GM19452 (cell line): ENCODE measurements at regions not wholly inside any gene's neighbourhood (a gene's known extent, or its start where the extent isn't known, plus 50 kb on each side); places are given as distances from the start of the nearest gene placed in this dataset.

Experiments used
- ATAC-seq: cut with Tn5 transposase; IDR thresholded peaks from one replicate; pipeline ENCODE4 v1.9.1; 2021; ENCODE audit not compliant: unreplicated experiment

- no peak for ATAC-seq
Observed at GRCh38 chr6:43951756-43952675, 175.2 kb downstream of the MRPL14 start.

- ATAC-seq, result no peak
Observed at GRCh38 chr6:43951063-43951755, 176.0 kb downstream of the MRPL14 start.

GRCh38 chr6:43950731-43951062 lies 176.6 kb downstream of the MRPL14 start:
- ATAC-seq, result no peak

- no peak for ATAC-seq
Observed at GRCh38 chr6:43950051-43950605, 177.1 kb downstream of the MRPL14 start.

GRCh38 chr6:43949551-43949991 lies 177.7 kb downstream of the MRPL14 start:
- ATAC-seq, result no peak

- no peak for ATAC-seq
Observed at GRCh38 chr6:43948527-43949485, 178.4 kb downstream of the MRPL14 start.

GRCh38 chr6:43947860-43948259 lies 177.8 kb downstream of the VEGFA start:
- ATAC-seq, result no peak

- ATAC-seq, result no peak
Observed at GRCh38 chr6:43946641-43947363, 176.8 kb downstream of the VEGFA start.

GRCh38 chr6:43945768-43946080 lies 175.7 kb downstream of the VEGFA start:
- ATAC-seq, result no peak

GRCh38 chr6:43944908-43945767 lies 175.1 kb downstream of the VEGFA start:
- ATAC-seq, result no peak

- no peak for ATAC-seq
Observed at GRCh38 chr6:43943781-43944250, 173.8 kb downstream of the VEGFA start.

- ATAC-seq, result no peak
Observed at GRCh38 chr6:43943099-43943766, 173.2 kb downstream of the VEGFA start.

GRCh38 chr6:43942616-43943015 lies 172.6 kb downstream of the VEGFA start:
- no peak for ATAC-seq

GRCh38 chr6:43942011-43942442 lies 172.0 kb downstream of the VEGFA start:
- no peak for ATAC-seq

- no peak for ATAC-seq
Observed at GRCh38 chr6:43941174-43941573, 171.2 kb downstream of the VEGFA start.

- ATAC-seq, result no peak
Observed at GRCh38 chr6:43940393-43941087, 170.5 kb downstream of the VEGFA start.

GRCh38 chr6:43940071-43940392 lies 170.0 kb downstream of the VEGFA start:
- ATAC-seq, result no peak
